ENCODE measurements at regions not wholly inside any gene's neighbourhood (a gene's known extent, or its start where the extent isn't known, plus 50 kb on each side); places are given as distances from the start of the nearest gene placed in this dataset.
"Not testable (repeated sequence)": the region's sequence is repeated elsewhere in the genome, so short reads cannot be mapped to it uniquely, and the experiment has no call there.

DNA sequence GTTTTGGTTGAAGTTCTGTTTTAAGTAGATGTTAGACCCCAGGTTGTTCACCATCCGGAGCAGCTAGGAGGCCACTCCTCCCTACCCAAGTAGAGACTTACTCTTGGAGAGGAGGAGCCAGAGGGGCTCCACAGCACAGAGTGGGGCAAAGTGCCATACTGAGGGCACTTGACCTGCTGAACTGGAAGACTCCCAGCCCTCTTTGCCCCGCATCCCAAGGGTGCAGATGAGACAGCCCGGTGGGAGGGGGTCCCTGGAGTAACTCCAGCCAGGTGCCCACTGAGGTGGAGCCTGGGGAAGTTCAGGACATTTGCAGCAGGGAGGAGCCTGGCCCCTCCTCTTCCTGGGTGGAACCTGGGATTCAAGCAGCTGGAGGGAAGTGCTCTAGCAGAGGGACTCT, 102.1 kb upstream of the GPR6 start:
- no peak for DNase-seq (ENCODE audit: low spot score)

GRCh38 chr6:109877028-109878004, 100.8 kb upstream of the GPR6 start:
- DNase-seq (ENCODE audit: low spot score), result no peak

DNA sequence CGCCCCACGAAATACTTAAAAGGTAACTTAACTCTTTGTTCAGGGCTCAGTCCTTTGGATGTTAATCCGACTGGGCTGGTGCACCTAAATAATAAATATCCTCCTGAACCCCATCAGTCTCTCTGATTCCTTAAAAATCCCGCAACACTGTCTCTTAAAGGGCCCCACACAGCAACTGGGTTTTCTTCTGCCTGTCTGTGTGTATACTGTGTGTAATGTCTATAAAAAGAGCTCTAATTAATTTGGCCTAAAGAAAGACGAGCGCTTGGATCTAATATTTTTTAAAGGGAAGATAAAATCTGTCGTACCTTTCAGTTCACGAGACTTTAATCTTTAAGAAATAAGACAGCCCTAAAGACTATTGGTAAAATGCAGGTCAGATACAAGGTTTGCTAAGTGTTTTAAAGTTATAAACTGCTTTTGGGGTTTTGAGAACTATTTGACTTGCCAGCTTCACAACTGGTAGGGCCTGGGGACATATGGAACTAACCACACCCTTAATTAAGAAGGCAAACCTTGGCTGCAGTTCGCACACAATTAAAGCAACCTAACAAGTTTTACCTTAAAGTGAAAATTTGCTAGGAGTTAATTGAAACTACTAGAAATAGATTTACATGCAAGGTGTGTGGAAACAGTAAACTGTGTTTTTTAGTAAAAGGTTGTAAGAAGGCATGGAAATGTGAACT, 100.0 kb upstream of the GPR6 start:
- DNase-seq (ENCODE audit: low spot score), result not testable (repeated sequence)

GRCh38 chr6:109879081-109879480, 99.0 kb upstream of the GPR6 start:
- not testable (repeated sequence) for DNase-seq (ENCODE audit: low spot score)

- DNase-seq (ENCODE audit: low spot score), result no peak
These were observed 98.6 kb upstream of the GPR6 start for GRCh38 chr6:109879521-109879920.

DNA sequence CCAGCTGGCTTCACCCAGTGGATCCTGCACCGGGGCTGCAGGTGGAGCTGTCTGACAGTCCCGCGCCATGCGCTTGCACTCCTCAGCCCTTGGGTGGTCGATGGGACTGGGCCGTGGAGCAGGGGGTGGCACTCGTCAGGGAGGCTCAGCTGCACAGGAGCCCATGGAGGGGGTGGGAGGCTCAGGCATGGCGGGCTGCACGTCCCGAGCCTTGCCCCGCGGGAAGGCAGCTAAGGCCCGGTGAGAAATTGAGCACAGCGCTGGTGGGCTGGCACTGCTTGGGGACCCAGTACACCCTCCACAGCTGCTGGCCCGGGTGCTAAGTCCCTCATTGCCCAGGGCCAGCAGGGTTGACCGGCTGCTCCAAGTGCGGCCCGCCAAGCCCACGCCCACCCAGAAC, 97.0 kb upstream of the GPR6 start:
- DNase-seq (ENCODE audit: low spot score), result not testable (repeated sequence)

DNA sequence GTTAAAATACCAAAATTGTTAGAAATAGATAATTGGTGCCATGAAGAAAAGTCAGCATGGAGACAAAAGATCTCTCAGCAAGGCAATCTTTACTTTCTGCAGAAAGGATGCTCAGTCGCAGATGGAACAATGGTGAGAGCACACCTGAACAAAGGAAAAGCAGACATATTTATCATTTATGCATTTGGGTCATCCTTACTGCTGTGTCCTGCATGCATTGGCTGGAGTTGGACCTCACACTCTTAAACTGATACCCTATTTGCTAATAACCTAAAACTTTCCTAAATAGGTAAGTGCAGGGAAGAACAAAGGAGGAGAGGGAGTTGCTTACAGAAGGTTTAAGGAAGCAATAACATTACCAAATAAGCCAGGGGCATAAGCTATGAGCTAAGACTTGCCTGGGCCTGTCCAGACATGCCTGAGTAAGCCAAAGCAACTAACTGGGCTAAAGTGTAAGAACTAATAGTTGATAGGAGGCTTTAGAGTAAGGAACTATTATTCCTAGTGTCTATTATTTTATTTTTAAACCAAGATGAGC, 96.1 kb upstream of the GPR6 start:
- DNase-seq (ENCODE audit: low spot score), result not testable (repeated sequence)

DNA sequence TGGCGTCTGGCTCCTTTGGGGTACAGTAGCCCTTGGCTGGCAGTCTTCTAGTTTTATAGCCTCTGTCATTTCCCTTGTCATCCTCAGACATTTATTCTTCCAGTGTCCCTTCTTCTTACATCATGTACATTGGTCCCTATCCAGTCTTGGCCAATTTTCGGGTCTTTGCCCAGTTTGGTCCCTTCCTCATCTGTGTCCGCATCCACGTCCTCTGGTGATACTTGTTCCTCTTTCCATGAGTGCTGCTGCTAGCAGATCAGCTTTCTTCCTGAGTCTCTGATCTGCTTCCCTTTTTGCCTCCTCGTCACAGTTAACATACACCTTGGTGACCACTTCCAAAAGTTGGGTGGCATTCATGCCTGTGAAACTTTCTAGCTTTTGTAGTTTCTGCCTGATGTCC, 86.2 kb upstream of the GPR6 start:
- DNase-seq (ENCODE audit: low spot score), result no peak

DNA sequence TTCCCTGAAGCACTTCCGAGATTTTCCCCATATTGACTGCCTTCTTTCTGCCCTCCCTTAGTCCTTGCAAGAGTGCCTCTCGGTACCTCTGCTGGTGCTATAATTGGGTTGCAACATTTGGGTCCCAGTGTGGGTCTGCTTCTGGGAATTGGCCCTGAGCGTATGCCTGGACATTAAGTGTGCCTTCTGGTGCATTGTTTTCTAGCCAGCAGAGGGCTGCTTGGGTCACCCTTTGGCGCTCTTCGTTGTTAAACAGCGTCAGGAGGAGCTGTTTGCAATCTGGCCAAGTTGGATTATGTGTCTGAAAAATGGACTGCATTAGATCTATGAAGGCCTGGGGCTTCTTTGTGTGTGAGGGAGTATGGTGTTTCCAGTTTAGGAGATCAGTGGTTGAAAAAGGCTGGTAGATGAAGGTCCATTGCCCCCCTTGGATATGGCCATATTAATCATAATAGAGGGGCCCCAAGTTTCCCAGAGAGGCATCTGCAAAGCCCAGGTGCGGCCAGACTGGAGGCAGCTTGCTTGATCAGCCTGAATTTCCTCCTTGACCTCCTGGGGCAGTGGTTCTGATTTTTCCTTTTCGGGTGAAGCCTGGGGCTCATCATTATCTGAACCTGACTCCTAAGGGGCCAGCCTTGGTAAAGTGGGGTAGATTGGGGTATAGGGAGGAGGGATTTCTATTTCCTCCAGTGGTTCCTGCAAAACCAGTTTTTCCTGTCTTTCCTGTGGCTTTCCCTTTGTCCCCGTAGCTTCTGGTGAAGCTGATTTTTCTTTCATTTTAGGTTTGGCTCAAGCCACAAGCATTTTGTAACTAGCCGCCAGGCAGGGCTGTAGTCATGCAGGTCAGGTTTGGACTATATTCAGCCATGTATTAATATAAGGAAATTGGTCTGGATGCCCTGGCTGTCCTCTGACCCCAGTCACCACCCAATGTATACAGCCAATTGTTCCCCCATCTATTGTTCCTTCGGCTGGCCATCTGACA, 85.4 kb upstream of the GPR6 start:
- no peak for DNase-seq (ENCODE audit: low spot score)

GRCh38 chr6:109893606-109894005, 84.5 kb upstream of the GPR6 start:
- DNase-seq (ENCODE audit: low spot score), result no peak

DNA sequence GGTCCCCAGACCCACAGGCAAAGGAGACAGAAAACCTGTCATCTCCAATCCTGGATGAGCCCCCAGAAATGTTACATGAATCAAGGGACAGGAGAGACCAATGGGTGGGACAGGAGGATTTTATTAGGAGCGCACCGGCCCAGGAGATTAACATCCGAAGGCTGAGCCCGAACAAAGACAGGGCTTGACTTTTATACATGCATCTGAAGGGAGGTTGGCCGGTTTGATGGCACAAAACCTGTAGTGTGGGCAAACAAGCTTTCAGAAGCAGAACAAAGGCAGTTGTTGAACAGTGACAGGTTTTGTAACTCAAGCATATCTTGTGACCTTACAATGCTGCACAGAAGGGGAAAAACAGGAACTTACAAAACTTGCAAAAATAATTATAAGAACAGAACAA, 83.9 kb upstream of the GPR6 start:
- no peak for DNase-seq (ENCODE audit: low spot score)

- DNase-seq (ENCODE audit: low spot score), result no peak
These were observed 81.8 kb upstream of the GPR6 start for GRCh38 chr6:109896341-109896740.

- no peak for DNase-seq (ENCODE audit: low spot score)
These were observed 81.1 kb upstream of the GPR6 start for GRCh38 chr6:109897025-109897424.

GRCh38 chr6:109897561-109898080, 80.5 kb upstream of the GPR6 start:
- peak; percentile 58 for DNase-seq (ENCODE audit: low spot score)

DNA sequence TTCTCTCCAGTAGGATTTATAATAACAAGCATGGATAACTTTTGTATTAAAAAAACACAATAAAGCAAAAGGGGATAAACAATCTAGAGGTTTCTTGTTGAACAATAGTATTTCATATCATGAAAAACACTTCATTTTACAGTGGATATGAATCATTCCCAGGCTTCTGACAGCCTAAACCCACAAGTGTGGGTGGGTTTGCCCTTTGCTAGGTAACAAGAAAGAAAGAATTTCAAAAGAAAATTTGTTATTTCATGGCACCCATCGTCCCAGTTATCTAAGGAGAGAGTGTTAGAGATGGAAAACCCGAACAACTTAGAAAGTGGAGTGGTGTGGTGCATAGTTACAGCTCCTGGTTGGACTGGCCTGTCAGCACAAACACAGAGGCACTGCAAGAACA, 76.1 kb upstream of the GPR6 start:
- no peak for DNase-seq (ENCODE audit: low spot score)

GRCh38 chr6:109902870-109903269, 75.2 kb upstream of the GPR6 start:
- no peak for DNase-seq (ENCODE audit: low spot score)

GRCh38 chr6:109910571-109910970, 67.5 kb upstream of the GPR6 start:
- no peak for DNase-seq (ENCODE audit: low spot score)

DNA sequence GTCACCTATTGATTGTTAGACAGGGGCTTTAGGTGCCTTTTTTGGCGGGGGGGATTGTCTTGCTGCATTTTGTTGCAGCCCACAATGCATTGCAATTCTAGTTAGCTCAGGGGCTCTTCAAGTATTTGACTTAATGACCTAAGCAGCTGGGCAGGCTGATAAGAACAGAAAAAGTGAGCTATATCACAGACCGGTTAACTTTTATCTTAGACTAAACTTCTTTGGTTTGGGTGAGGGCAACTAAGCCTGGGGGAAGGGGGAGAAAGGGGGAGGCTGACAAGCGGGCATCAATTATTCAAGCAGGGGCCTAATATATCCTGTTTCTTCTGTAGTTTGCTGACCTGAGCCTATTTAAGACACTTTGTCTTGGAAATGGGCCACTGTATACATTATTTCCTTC, 66.0 kb upstream of the GPR6 start:
- no peak for DNase-seq (ENCODE audit: low spot score)

DNA sequence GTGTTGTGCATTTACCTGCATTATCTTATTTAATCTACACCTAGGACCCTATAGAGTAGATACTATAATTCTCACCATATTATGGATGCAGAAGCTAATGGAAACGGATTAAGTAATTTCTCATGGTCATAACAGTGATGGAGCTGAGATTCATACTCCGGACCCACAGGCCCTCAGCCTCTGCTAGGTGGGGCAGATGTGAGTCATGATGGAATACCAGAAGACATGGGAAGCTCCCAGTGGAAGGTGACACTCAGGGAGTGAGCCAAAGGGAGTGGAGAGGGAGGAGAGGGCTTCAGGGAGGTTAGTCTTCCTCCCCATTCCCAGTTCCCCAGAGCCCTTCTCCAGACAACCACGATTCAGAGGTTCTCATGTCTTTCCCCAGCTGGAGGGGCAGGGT, 65.2 kb upstream of the GPR6 start:
- no peak for DNase-seq (ENCODE audit: low spot score)

GRCh38 chr6:109915748-109916147, 62.4 kb upstream of the GPR6 start:
- not testable (repeated sequence) for DNase-seq (ENCODE audit: low spot score)

DNA sequence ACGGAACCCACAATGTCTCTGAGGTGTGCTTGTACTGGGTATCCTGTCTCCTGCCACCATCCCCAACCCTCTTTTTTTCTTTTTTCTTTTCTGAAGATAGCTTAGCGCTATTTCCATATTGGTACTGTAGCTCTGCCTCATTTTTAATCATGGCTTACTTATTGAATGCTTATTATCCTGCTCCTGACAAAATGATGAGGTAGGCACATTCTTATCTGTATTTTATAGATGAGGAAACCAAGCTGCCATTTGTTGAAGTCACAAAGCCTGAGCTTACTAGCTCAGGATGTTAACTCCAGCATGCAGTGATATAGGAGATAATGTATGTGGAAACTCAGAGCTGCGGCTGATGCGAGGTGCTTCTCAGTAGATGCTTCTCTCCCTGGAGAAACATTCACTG, 61.4 kb upstream of the GPR6 start:
- no peak for DNase-seq (ENCODE audit: low spot score)

- DNase-seq (ENCODE audit: low spot score), result no peak
These were observed 59.9 kb upstream of the GPR6 start for GRCh38 chr6:109918227-109918626.

Measured in COLO829 (cell line).